ENCODE measurements at regions not wholly inside any gene's neighbourhood (a gene's known extent, or its start where the extent isn't known, plus 50 kb on each side); places are given as distances from the start of the nearest gene placed in this dataset.

DNA sequence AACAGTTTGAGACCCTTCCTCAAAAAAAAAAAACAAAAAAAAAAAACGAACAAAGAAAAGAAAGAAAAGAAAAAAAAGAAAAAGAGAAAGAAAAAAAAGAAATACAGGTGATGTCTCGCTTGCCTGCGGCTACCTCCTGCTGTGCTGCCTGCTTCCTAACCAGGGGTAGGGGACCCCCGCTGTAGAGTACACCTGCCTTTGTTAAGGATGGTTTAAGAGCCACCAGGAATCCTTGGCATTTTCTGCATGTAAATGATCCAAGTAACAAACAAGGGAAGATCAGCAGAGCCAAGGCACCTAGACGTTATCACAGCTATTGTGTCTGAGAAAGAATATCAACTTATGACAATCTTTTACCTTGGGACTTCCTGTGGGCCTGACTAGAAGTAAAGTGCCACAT is 856.8 kb upstream of the GCFC2 start:
- no peak overlapping the region for H3K4me3 Mint-ChIP-seq
- peaks cover 59% of the 10 kb centered on the region for H3K4me1 Mint-ChIP-seq
- ChIA-PET CTCF (interaction anchor here (0.7 kb wide), 1 partner anchor 123 kb away, joined by 3 read pairs; no protein-coding TSS in a partner anchor), POLR2A (interaction anchor here (0.7 kb wide), 1 partner anchor 23 kb away, joined by 3 read pairs; no protein-coding TSS in a partner anchor)
- peak; percentile 66; the same call in 1 of the 2 replicates for ATAC-seq
- H3K36me3 Mint-ChIP-seq: peaks cover 13% of the 10 kb centered on the region
- TF ChIP-seq, protein P1, sequence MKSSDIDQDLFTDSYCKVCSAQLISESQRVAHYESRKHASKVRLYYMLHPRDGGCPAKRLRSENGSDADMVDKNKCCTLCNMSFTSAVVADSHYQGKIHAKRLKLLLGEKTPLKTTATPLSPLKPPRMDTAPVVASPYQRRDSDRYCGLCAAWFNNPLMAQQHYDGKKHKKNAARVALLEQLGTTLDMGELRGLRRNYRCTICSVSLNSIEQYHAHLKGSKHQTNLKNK (CRISPR knock-in tag; IDR thresholded peaks at IDR 0.05): no peak
- no peak for TF ChIP-seq ZNF219 (CRISPR knock-in tag; IDR thresholded peaks at IDR 0.05; ENCODE audit: borderline replicate concordance)
- TF ChIP-seq TEAD1 (CRISPR knock-in tag; IDR thresholded peaks at IDR 0.05): peak; percentile 58; the same call in 1 of the 2 replicates
- TF ChIP-seq, protein P2, sequence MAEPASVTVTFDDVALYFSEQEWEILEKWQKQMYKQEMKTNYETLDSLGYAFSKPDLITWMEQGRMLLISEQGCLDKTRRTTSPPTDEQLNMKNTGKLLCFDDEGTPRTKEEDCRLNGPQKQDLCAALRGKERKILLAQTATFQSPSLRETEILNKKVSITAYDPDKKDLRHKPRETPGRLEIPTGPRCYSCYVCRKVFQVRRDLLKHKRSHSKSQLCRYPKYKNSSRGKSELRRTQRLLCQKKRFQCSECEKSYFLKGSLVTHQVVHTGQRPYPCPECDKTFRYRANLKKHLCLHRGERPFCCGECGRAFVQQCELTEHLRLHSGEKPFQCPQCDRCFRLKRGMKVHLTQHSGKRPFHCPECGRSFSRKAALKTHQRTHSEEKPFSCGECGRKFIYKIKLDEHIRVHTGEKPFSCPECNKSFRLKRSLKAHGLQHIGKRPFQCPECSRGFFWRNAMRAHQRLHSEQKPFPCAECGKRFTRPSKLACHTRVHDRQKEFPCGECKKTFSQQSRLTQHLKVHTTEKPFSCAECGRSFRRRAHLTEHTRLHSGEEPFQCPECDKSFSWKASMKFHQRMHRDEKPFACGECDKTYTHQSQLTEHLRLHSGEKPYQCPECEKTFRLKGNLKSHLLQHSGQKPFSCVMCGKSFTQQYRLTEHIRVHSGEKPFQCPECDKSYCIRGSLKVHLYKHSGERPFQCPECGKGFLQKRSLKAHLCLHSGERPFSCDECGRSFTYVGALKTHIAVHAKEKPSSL (CRISPR knock-in tag; conservative IDR thresholded peaks at IDR 0.05): no peak
- no peak for TF ChIP-seq ESRRA (CRISPR knock-in tag; IDR thresholded peaks at IDR 0.05; ENCODE audit: borderline replicate concordance)
- TF ChIP-seq MXD4 (CRISPR knock-in tag; IDR thresholded peaks at IDR 0.05; ENCODE audit: borderline replicate concordance): no peak
- no peak for TF ChIP-seq ZNF138 (CRISPR knock-in tag; conservative IDR thresholded peaks at IDR 0.05)
- peak; percentile 93 for TF ChIP-seq ZNF423 (CRISPR knock-in tag; IDR thresholded peaks at IDR 0.05)
- peak overlapping the region; percentile 68 for H3K27ac Mint-ChIP-seq
- DNase-seq (ENCODE audit: low spot score): peak; percentile 55
- peaks cover 13% of the 10 kb centered on the region for H3K9me3 Mint-ChIP-seq
- H3K27me3 Mint-ChIP-seq (ENCODE audit: low read depth): no peaks in the 10 kb centered on the region

DNA sequence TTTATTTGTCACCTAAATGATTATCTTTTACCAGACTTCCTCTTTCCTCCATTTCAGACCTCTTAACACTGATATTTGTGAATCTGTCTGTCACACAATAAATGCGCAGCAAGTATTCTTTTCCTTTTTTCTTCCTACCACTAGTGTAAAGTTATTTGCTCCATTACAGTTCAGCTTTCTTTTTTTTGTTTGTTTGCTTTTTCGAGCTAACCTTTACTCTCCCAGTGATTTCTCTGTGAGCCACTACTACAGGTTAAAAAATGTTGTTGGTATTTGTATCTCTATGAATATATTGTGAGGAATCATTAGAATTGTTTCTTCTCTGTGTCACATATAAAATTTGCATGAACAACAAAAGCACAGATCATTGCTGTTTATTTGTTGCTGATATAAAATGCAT is 854.0 kb upstream of the GCFC2 start:
- POLR2A ChIA-PET: interaction anchor here (0.6 kb wide), 1 partner anchor 307 kb away, joined by 5 read pairs; no protein-coding TSS in a partner anchor
- CTCF ChIA-PET: no interaction called here
- TF ChIP-seq ZNF121 (CRISPR knock-in tag; IDR thresholded peaks at IDR 0.05) (no peak), GRHL2 (CRISPR knock-in tag; IDR thresholded peaks at IDR 0.05; ENCODE audit: insufficient replicate concordance, severe bottlenecking) (no peak), CREM (CRISPR knock-in tag; IDR thresholded peaks at IDR 0.05) (no peak), JAZF1 (CRISPR knock-in tag; IDR thresholded peaks at IDR 0.05) (no peak)
- TF ChIP-seq, protein P3, sequence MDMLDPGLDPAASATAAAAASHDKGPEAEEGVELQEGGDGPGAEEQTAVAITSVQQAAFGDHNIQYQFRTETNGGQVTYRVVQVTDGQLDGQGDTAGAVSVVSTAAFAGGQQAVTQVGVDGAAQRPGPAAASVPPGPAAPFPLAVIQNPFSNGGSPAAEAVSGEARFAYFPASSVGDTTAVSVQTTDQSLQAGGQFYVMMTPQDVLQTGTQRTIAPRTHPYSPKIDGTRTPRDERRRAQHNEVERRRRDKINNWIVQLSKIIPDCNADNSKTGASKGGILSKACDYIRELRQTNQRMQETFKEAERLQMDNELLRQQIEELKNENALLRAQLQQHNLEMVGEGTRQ (CRISPR knock-in tag; IDR thresholded peaks at IDR 0.05): no peak
- TF ChIP-seq, protein P4, sequence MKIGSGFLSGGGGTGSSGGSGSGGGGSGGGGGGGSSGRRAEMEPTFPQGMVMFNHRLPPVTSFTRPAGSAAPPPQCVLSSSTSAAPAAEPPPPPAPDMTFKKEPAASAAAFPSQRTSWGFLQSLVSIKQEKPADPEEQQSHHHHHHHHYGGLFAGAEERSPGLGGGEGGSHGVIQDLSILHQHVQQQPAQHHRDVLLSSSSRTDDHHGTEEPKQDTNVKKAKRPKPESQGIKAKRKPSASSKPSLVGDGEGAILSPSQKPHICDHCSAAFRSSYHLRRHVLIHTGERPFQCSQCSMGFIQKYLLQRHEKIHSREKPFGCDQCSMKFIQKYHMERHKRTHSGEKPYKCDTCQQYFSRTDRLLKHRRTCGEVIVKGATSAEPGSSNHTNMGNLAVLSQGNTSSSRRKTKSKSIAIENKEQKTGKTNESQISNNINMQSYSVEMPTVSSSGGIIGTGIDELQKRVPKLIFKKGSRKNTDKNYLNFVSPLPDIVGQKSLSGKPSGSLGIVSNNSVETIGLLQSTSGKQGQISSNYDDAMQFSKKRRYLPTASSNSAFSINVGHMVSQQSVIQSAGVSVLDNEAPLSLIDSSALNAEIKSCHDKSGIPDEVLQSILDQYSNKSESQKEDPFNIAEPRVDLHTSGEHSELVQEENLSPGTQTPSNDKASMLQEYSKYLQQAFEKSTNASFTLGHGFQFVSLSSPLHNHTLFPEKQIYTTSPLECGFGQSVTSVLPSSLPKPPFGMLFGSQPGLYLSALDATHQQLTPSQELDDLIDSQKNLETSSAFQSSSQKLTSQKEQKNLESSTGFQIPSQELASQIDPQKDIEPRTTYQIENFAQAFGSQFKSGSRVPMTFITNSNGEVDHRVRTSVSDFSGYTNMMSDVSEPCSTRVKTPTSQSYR (CRISPR knock-in tag; IDR thresholded peaks at IDR 0.05): no peak
- Mint-ChIP-seq H3K27ac (peak overlapping the region; percentile 76), H3K36me3 (peaks cover 13% of the 10 kb centered on the region), H3K4me1 (peaks cover 33% of the 10 kb centered on the region), H3K4me3 (no peak overlapping the region), H3K9me3 (peaks cover 13% of the 10 kb centered on the region), H3K27me3 (ENCODE audit: low read depth) (no peaks in the 10 kb centered on the region)
- ATAC-seq (no peak), DNase-seq (ENCODE audit: low spot score) (no peak)

DNA sequence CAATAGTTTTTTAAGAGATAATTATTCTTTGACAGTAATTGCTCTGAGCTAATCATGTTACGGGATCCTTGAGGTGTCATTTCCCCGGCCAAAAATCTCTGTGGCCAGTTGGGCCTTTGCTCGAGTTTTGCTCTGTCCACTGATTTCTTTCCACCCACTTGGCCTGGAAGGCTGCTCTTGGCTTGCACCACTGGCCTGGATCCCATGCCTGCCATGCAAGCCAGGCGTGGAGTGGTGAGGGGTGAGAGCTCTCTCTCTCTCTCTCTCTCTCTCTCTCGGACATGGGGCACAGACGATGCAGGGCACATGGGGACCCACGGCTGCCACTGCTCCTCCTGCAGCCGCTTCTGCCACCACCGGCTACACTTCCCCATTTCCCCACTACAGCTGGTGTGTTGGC is 853.0 kb upstream of the GCFC2 start:
- Mint-ChIP-seq H3K27me3 (ENCODE audit: low read depth) (no peaks in the 10 kb centered on the region), H3K4me3 (no peak overlapping the region), H3K27ac (no peak overlapping the region), H3K4me1 (peaks cover 24% of the 10 kb centered on the region), H3K36me3 (peaks cover 13% of the 10 kb centered on the region), H3K9me3 (peaks cover 13% of the 10 kb centered on the region)
- ChIA-PET CTCF (no interaction called here), POLR2A (no interaction called here)
- no peak for DNase-seq (ENCODE audit: low spot score)
- ATAC-seq: no peak
- TF ChIP-seq RELA (CRISPR knock-in tag; IDR thresholded peaks at IDR 0.05; ENCODE audit: borderline replicate concordance): no peak
- TF ChIP-seq, protein P5, sequence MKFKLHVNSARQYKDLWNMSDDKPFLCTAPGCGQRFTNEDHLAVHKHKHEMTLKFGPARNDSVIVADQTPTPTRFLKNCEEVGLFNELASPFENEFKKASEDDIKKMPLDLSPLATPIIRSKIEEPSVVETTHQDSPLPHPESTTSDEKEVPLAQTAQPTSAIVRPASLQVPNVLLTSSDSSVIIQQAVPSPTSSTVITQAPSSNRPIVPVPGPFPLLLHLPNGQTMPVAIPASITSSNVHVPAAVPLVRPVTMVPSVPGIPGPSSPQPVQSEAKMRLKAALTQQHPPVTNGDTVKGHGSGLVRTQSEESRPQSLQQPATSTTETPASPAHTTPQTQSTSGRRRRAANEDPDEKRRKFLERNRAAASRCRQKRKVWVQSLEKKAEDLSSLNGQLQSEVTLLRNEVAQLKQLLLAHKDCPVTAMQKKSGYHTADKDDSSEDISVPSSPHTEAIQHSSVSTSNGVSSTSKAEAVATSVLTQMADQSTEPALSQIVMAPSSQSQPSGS (CRISPR knock-in tag; IDR thresholded peaks at IDR 0.05; ENCODE audit: borderline replicate concordance, low read depth): no peak
- TF ChIP-seq, protein P6, sequence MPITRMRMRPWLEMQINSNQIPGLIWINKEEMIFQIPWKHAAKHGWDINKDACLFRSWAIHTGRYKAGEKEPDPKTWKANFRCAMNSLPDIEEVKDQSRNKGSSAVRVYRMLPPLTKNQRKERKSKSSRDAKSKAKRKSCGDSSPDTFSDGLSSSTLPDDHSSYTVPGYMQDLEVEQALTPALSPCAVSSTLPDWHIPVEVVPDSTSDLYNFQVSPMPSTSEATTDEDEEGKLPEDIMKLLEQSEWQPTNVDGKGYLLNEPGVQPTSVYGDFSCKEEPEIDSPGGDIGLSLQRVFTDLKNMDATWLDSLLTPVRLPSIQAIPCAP (CRISPR knock-in tag; IDR thresholded peaks at IDR 0.05): no peak
- TF ChIP-seq, protein P7, sequence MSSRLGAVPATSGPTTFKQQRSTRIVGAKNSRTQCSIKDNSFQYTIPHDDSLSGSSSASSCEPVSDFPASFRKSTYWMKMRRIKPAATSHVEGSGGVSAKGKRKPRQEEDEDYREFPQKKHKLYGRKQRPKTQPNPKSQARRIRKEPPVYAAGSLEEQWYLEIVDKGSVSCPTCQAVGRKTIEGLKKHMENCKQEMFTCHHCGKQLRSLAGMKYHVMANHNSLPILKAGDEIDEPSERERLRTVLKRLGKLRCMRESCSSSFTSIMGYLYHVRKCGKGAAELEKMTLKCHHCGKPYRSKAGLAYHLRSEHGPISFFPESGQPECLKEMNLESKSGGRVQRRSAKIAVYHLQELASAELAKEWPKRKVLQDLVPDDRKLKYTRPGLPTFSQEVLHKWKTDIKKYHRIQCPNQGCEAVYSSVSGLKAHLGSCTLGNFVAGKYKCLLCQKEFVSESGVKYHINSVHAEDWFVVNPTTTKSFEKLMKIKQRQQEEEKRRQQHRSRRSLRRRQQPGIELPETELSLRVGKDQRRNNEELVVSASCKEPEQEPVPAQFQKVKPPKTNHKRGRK (CRISPR knock-in tag; IDR thresholded peaks at IDR 0.05; ENCODE audit: borderline replicate concordance): no peak
- TF ChIP-seq TEAD4 (CRISPR knock-in tag; IDR thresholded peaks at IDR 0.05): no peak
- TF ChIP-seq ZNF263 (CRISPR knock-in tag; IDR thresholded peaks at IDR 0.05; ENCODE audit: low read depth): no peak
- TF ChIP-seq, protein P8, sequence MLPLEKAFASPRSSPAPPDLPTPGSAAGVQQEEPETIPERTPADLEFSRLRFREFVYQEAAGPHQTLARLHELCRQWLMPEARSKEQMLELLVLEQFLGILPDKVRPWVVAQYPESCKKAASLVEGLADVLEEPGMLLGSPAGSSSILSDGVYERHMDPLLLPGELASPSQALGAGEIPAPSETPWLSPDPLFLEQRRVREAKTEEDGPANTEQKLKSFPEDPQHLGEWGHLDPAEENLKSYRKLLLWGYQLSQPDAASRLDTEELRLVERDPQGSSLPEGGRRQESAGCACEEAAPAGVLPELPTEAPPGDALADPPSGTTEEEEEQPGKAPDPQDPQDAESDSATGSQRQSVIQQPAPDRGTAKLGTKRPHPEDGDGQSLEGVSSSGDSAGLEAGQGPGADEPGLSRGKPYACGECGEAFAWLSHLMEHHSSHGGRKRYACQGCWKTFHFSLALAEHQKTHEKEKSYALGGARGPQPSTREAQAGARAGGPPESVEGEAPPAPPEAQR (CRISPR knock-in tag; IDR thresholded peaks at IDR 0.05): no peak
